Heart left ventricle (tissue), 16 donors: ENCODE measurements at regions not wholly inside any gene's neighbourhood (a gene's known extent, or its start where the extent isn't known, plus 50 kb on each side); places are given as distances from the start of the nearest gene placed in this dataset.

Source experiments
- ATAC-seq, 4 donors: fragments of 200-7000 bp; cut with Tn5 transposase; one replicate each; pipeline ENCODE4 v1.9.1; 2020 to 2022; ENCODE audit warnings: moderate library complexity in 4 of 4, mild to moderate bottlenecking in 3 of 4, moderate number of reproducible peaks in 1 of 4
- DNase-seq, 5 donors: peaks; one replicate each; pipeline ENCODE4 v3.0.0-alpha.2; 2020
- H3K27ac ChIP-seq, 12 donors: fragments of 200-600 bp; sonication (generic) in 4 of 12; one replicate each; pipeline versions ENCODE4 v1.5.0 to v1.8.0; 2016 to 2022; ENCODE audit warnings: mild to moderate bottlenecking in 2 of 12
- H3K27me3 ChIP-seq, 9 donors: fragments of 200-600 bp; sonication (generic) in 2 of 9; one replicate each; pipeline versions ENCODE4 v1.5.1 to v1.8.0; 2016 to 2022; ENCODE audit warnings: mild to moderate bottlenecking in 3 of 9
- H3K36me3 ChIP-seq, 9 donors: fragments of 200-600 bp; sonication (generic) in 2 of 9; one replicate each; pipeline versions ENCODE4 v1.5.0 to v1.8.0; 2018 to 2022; ENCODE audit warnings: mild to moderate bottlenecking in 2 of 9
- H3K4me1 ChIP-seq, 12 donors: fragments of 200-600 bp; sonication (generic) in 4 of 12; one replicate each; pipeline versions ENCODE4 v1.5.0 to v1.8.0; 2016 to 2022; ENCODE audit warnings: mild to moderate bottlenecking in 3 of 12
- H3K4me3 ChIP-seq, 12 donors: fragments of 200-600 bp; sonication (generic) in 4 of 12; one replicate each; pipeline versions ENCODE4 v1.5.0 to v1.8.0; 2017 to 2022; ENCODE audit warnings: mild to moderate bottlenecking in 9 of 12, moderate library complexity in 4 of 12
- H3K9me3 ChIP-seq, 12 donors: fragments of 200-600 bp; sonication (generic) in 4 of 12; one replicate each; pipeline versions ENCODE4 v1.5.0 to v1.8.0; 2016 to 2022; ENCODE audit warnings: mild to moderate bottlenecking in 1 of 12
- POLR2A ChIP-seq, 2 donors: fragments of 450-650 bp; IDR thresholded peaks; one replicate each; pipeline ENCODE4 v1.6.1; 2017; ENCODE audit warnings: antibody characterized with exemption in 2 of 2, mild to moderate bottlenecking in 2 of 2, moderate library complexity in 2 of 2
- WGBS, 4 donors: extraction: QIAGEN DNeasy Blood & Tissue Kit in 2 of 4; methylation state at CpG; one replicate each; pipeline versions ENCODE4 v1.1.5 to v1.1.7; 2013 to 2018; 5-methylcytosine and 5-hydroxymethylcytosine counted together
- intact Hi-C, 10 donors: fragments of 100-400 bp; cut with DNase I; formaldehyde crosslinking; loops; one replicate each; pipeline versions ENCODE4 v1.11.1 to v1.14.2; 2022
- TF ChIP-seq, protein P1 (sequence below), 12 donors: fragments of 200-600 bp; sonication (generic) in 4 of 12; IDR thresholded peaks; one replicate each; pipeline versions ENCODE4 v1.5.0 to v1.8.0; 2018 to 2022; ENCODE audit warnings: antibody characterized with exemption in 12 of 12, mild to moderate bottlenecking in 5 of 12
- donor health status: ischemic (EF 13 %, LVEDD 7.1; RV severe dilation, severe dysfunction).
- donor health status: healthy with polysubstance abuse.
- donor health status: DM: no; HTN: yes; CAD: no.
- donor health status: DM: no; HTN: no; CAD: no.
- donor health status: ischemic (EF 25% LVEDD 6.9; RV normal size, moderate dysfunction).
- donor health status: ischemic (EF 25% LVEDD 5.7; RV mildly dilated, moderate dysfunction).
- donor health status: healthy.
- donor health status: DM: yes; HTN: yes; CAD: no.
- donor health status: ischemic (EF 35%, LVEDD 5.7; RV mildly dilated, moderate dysfunction).
- donor health status: nonischemic (EF 11% LVEDD 7.7; RV severe dilation, severe dysfunction).
- donor health status: DM: yes; HTN: yes; CAD: no.
- donor health status: PGD.
- donor health status: ischemic (EF 29% LVEDD 5.4; RV normal size, mild dysfunction).
- donor health status: nonischemic (EF 23%, LVEDD 6.1; RV moderate dilation, normal function).

DNA sequence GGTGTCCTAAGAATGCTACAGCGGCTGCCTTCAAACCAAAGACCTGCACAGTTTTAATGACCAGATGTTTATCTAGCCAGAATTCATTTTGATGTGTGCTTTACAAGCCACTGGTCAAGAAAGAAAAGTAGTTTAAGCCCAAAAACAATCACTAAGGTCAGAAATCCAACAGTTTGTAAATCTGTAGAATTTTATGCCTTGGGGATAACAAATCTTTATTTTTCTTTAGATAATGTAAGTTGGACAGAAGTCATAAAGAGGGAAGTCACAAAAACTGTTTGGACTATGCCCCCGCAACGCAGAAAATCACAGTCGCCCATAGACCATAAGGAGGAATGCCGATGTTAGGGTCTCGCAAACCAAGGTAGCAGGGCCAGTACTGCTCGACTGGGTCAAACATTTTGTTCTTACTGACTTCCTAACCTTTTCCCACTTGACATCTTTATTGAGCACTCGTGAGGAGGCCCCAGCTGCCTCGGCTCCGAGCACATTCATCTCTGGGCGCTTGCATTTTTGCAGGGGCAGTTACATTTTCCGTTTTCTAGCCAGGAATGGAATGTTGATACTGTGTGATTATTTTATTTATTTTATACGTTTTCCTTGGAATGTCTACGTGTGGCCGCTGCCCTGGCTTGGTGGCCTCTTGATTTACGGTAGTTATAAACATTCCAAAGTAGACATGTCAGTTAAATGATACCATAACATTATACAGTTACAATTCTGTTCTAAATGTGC is 56.7 kb upstream of the APCDD1L start:
- H3K27ac ChIP-seq = peak overlapping the region in 2 of 12 donors; percentile 15 to 73
- H3K4me3 ChIP-seq = no peak overlapping the region
- DNase-seq = peak in 1 of 5 donors; percentile 3
- 72 to 77% (median 76%) methylated on average over 16 of the region's 16 CpGs for WGBS, 4 donors
- ATAC-seq = no peak
- H3K36me3 ChIP-seq = no peaks in the 10 kb centered on the region
- peaks cover 0 to 13% (median 0%) of the 10 kb centered on the region in 9 donors for H3K27me3 ChIP-seq
- intact Hi-C loops = no loop called here
- TF ChIP-seq, protein P1, sequence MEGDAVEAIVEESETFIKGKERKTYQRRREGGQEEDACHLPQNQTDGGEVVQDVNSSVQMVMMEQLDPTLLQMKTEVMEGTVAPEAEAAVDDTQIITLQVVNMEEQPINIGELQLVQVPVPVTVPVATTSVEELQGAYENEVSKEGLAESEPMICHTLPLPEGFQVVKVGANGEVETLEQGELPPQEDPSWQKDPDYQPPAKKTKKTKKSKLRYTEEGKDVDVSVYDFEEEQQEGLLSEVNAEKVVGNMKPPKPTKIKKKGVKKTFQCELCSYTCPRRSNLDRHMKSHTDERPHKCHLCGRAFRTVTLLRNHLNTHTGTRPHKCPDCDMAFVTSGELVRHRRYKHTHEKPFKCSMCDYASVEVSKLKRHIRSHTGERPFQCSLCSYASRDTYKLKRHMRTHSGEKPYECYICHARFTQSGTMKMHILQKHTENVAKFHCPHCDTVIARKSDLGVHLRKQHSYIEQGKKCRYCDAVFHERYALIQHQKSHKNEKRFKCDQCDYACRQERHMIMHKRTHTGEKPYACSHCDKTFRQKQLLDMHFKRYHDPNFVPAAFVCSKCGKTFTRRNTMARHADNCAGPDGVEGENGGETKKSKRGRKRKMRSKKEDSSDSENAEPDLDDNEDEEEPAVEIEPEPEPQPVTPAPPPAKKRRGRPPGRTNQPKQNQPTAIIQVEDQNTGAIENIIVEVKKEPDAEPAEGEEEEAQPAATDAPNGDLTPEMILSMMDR (IDR thresholded peaks at IDR 0.05) = no peak
- no peak for TF ChIP-seq POLR2A (IDR thresholded peaks at IDR 0.05)
- peaks cover 0 to 10% (median 0%) of the 10 kb centered on the region in 12 donors for H3K4me1 ChIP-seq
- no peaks in the 10 kb centered on the region for H3K9me3 ChIP-seq

DNA sequence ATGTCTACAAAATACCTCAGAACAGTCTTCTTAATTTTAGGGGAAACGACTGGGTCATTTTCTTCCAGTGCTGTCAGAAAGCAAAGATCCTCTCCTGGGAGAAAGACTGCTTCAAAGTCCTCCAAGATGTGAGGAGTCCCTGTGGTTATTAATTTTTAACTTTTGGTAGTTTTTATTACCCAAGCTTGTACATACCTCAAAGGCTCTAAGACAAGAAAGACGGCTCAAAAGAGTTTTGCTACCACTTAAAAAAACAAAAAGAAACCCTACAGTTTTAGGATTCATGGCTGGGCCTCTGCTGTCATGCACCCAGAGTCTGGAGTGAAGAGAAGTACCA is 56.1 kb upstream of the APCDD1L start:
- no peak for ATAC-seq
- no peak for DNase-seq
- Histone ChIP-seq H3K27ac (peak overlapping the region in 2 of 12 donors; percentile 15 to 73), H3K4me3 (no peak overlapping the region), H3K36me3 (no peaks in the 10 kb centered on the region), H3K27me3 (peaks cover 0 to 10% (median 0%) of the 10 kb centered on the region in 9 donors), H3K4me1 (peaks cover 0 to 10% (median 0%) of the 10 kb centered on the region in 12 donors), H3K9me3 (no peaks in the 10 kb centered on the region)
- 25 to 50% (median 45%) methylated on average over 2 of the region's 2 CpGs for WGBS, 4 donors
- intact Hi-C loops = no loop called here
- TF ChIP-seq, protein P1 (IDR thresholded peaks at IDR 0.05) = no peak
- TF ChIP-seq POLR2A (IDR thresholded peaks at IDR 0.05) = no peak

- H3K4me1 ChIP-seq = peaks cover 0 to 10% (median 0%) of the 10 kb centered on the region in 12 donors
- 60 to 74% (median 68%) methylated on average over 12 to 15 of the region's 15 CpGs for WGBS, 4 donors
- peak overlapping the region in 2 of 12 donors; percentile 54 to 73 for H3K27ac ChIP-seq
- ATAC-seq (peak in 2 of 4 donors; percentile 46 to 55), DNase-seq (peak in 1 of 5 donors; percentile 4)
- no peaks in the 10 kb centered on the region for H3K36me3 ChIP-seq
- intact Hi-C loops = no loop called here
- no peak overlapping the region for H3K4me3 ChIP-seq
- no peaks in the 10 kb centered on the region for H3K9me3 ChIP-seq
- TF ChIP-seq, protein P1 (IDR thresholded peaks at IDR 0.05) = no peak
- TF ChIP-seq POLR2A (IDR thresholded peaks at IDR 0.05) = no peak
- peaks cover 0 to 6% (median 0%) of the 10 kb centered on the region in 9 donors for H3K27me3 ChIP-seq
These were observed 55.1 kb upstream of the APCDD1L start for GRCh38 chr20:58570204-58570859.
